C4-2B (cell line): ENCODE measurements at regions not wholly inside any gene's neighbourhood (a gene's known extent, or its start where the extent isn't known, plus 50 kb on each side); places are given as distances from the start of the nearest gene placed in this dataset.

Experiments used
- H3K27ac ChIP-seq: fragments of 450-650 bp; 2 replicates; pipeline ENCODE4 v1.5.1; 2017
- ZFX ChIP-seq: fragments of 450-650 bp; IDR thresholded peaks from 2 replicates; pipeline ENCODE4 v1.6.1; 2017
- TF ChIP-seq, protein P1 (sequence below): fragments of 450-650 bp; conservative IDR thresholded peaks from 2 replicates; pipeline ENCODE4 v1.5.1; 2017; ENCODE audit warnings: mild to moderate bottlenecking

DNA sequence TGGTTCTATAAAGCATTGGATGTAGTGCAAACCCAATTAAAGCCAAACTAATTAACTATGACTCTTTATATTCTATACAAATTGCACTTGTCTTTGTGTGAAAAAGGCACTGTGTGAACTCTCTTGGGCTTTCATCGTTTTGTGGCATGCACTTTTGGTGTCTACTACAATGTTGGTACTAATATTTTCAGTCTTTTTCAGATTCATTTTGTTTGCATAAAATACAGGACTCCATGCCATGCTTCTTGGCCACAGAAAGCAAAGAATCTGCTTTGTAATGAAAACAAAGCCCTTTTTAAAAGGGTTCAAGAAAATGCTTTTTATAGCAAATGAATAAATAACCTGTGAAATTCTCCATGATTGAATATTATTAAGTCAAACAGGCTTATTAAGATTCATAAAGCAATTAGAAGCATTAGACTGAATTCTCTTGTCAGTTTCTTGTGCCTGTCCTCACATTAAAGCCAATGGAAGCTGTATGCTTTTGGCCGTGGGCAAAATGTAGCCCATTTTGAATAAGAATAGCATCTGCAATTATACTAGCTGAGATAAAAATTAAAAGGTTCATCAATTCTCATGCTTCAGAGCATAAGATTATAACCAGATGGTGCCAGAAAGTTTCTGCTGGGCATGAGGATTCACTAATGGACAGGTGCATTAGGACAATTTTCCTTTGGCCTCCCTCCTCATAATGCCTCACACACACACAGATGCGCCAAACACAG, 1665.2 kb downstream of the SUCLG1 start:
- no peak for TF ChIP-seq ZFX
- TF ChIP-seq, protein P1, sequence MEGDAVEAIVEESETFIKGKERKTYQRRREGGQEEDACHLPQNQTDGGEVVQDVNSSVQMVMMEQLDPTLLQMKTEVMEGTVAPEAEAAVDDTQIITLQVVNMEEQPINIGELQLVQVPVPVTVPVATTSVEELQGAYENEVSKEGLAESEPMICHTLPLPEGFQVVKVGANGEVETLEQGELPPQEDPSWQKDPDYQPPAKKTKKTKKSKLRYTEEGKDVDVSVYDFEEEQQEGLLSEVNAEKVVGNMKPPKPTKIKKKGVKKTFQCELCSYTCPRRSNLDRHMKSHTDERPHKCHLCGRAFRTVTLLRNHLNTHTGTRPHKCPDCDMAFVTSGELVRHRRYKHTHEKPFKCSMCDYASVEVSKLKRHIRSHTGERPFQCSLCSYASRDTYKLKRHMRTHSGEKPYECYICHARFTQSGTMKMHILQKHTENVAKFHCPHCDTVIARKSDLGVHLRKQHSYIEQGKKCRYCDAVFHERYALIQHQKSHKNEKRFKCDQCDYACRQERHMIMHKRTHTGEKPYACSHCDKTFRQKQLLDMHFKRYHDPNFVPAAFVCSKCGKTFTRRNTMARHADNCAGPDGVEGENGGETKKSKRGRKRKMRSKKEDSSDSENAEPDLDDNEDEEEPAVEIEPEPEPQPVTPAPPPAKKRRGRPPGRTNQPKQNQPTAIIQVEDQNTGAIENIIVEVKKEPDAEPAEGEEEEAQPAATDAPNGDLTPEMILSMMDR: no peak
- no peak overlapping the region for H3K27ac ChIP-seq

DNA sequence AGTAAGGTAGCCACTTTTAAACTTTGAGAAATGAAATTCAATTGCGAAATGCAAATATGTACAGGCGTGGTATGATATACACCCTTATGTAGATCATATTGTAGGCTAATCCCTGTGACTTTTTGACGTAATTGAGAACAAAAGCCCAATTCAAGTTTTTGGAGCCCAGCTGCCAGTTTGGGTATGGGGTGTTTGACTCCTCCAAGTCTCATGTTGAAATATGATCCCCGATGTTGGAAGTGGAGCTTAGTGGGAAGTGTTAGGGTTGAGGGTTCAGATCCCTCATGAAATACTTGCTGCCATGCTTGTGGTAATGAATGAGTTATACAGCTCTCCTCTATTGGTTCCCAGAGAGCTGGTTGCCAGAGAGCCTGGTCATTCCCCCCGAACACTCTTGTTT, 1666.8 kb downstream of the SUCLG1 start:
- H3K27ac ChIP-seq: no peak overlapping the region
- no peak for TF ChIP-seq ZFX
- TF ChIP-seq, protein P1: no peak

DNA sequence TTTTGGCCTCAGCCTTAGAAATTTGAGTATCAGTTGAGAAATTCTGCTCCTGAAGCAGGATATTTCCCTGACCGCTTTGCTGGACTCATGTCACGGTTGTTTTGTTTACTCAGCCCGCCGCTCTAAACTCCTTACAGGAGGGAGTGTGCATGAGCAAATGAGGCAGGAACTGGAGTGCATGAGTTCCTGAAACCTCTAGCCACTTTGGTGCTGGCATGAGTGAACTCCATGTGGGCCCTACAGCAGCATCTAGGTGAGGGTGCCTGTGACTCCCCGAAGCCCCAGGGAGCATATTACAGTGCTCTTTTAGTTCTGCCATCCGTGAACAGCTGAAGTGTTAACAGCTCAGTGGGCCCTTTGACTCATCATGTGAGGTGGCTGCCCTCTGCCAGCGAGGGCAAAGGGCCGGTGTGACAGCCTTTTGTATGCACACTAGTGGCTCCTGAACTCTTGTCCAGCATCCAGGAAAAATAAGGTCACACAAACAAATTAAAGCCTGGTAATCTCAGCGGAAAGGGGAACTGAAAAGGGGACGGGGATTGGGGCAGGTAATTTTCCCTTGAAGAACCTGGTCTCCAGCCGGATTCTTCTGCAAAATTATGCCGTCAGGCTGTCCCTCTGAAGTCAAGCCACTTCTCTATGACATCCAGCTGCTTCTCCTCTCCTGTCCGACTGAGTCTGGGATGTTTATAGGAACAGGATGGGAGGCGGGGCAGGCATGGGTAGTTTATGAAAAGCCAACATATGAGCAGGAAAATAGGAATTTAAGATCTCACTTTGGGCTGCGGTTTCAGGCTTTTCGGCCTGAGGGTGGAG, 1668.7 kb downstream of the SUCLG1 start:
- H3K27ac ChIP-seq: peak overlapping the region; percentile 49
- TF ChIP-seq, protein P1: no peak
- TF ChIP-seq ZFX: no peak

DNA sequence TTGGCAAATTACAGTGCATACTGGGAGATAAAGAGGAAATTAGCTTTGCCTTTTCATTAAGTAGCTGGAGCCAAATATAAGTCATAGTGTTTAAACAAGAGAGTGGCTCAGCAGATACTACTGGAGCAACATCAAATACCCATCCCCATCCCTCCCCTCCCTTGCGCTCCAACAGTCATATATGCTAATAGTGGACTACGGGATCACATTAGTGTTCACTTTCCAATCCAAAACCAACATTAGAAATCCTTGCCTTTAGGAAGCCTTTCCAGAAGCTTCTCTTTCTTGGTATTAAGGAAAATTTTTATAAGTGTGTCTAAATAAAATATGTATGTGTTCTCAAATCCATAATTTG, 1669.3 kb downstream of the SUCLG1 start:
- TF ChIP-seq, protein P1: no peak
- no peak for TF ChIP-seq ZFX
- H3K27ac ChIP-seq: peak overlapping the region; percentile 49

DNA sequence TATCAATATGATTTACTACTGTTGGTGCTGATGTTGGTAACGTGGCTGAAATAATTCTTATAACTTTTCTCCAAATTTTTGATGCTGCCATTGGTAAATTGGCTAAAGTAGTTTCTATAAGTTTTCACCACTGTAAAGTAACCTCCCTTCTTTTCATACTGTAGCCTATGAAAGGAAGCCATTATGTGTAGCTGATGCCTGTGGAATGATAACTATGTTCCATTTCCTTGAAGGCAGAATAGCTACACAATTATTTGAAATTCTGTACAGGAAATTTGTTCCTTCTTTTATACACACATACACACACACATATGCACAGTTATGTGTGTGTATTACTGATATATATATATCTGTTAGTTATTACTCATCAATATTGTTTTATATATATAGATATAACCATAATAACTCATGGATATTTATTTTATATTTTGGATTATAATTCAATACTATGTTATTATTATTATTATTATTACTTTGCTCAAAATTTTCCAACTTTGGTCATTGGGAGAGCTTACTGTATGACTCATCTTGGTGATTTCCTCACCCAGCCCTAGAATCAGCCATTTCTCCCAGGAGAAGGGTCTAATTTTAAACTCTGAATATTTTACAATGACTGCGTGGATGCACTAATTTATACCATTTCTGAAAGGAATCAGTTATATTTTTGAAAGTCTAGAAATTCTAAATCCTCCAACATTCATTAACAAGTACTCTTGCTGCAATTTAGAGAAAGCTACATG, 1677.7 kb downstream of the SUCLG1 start:
- H3K27ac ChIP-seq: no peak overlapping the region
- no peak for TF ChIP-seq ZFX
- TF ChIP-seq, protein P1: no peak

DNA sequence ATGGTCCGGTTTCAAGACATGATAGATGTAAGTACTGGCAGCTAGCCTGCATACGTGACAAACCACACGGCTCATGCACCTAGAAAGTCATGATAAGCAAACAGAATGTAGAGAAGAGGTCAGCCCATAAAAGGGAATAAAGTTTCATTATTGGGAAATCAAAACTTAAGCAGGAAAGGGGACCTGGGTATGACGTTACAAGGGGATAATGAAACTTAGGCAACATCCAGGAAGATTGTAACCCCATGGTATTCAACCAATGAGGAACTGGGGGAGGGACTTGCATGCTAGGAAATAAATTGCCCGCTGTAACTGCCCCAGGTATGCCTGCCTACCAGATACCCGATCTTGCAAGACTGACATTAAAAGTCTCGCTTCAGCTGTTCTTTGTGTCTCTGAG, 1679.0 kb downstream of the SUCLG1 start:
- TF ChIP-seq, protein P1: no peak
- no peak for TF ChIP-seq ZFX
- no peak overlapping the region for H3K27ac ChIP-seq

DNA sequence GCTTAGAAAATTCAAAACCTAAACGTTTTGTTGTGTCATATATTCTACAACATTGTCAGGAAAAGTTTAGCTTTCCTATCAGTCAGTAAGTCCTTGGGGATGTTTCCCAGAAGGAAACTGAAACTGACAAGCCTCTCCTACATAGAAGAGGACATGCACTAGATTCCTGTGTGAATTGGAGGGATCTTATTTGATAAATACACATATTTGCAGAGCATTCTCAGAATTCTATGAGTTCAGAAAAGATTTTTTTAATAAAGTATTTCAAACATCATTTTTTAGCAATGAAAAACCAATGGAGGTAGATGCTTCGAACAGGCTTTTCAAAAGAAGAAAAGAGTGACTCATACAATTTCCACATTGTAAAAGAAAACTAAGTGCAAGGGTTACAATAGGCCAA, 1706.7 kb downstream of the SUCLG1 start:
- TF ChIP-seq, protein P1: no peak
- H3K27ac ChIP-seq: no peak overlapping the region
